GM19328 (cell line): ENCODE measurements at regions not wholly inside any gene's neighbourhood (a gene's known extent, or its start where the extent isn't known, plus 50 kb on each side); places are given as distances from the start of the nearest gene placed in this dataset.
"Not testable (repeated sequence)": the region's sequence is repeated elsewhere in the genome, so short reads cannot be mapped to it uniquely, and the experiment has no call there.

Experiments
- ATAC-seq: cut with Tn5 transposase; IDR thresholded peaks from one replicate; pipeline ENCODE4 v1.9.1; 2021; ENCODE audit warnings: mild to moderate bottlenecking, moderate library complexity; ENCODE audit not compliant: unreplicated experiment

GRCh38 chr2:105691947-105692390 lies 52.7 kb upstream of the NCK2 start:
- ATAC-seq: no peak

DNA sequence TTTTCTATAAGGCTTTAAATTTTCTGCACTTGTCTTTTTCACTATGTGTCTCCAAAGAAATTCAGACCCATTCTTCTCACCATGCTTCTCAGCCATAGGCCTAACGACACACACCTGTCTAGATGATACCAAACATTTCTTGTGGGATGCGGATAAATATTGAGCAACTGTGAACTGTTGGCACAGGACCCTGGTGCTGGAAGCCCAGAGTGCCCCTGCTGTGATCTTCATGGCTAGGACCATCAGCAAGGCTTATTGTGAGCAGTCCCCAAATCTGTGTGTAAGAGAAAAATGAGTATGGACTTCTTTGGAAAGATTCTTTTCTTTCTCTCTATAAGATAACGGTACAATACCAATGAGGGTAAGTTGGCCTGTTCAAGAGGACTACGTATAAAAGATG lies 54.1 kb upstream of the NCK2 start:
- no peak for ATAC-seq

DNA sequence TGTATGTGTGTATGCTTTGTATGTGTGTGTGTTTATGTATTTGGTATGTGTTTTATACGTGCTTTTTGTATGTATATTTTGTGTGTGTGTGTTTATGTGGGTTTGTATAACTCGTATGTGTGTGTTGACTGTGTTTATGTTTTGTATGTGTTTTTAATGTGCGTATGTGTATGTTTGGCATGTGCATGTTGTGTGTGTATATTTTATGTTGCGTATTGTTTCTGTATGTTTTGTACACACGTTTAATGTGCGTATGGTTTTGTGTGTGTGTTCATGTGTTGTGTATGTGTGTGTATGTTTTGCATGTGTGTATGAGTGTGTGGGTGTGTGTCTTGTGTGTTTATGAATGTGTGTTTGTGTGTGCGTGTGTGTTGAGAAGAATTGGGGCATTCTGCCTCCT lies 55.2 kb upstream of the NCK2 start:
- ATAC-seq: no peak

GRCh38 chr2:105688946-105689345 lies 55.8 kb upstream of the NCK2 start:
- no peak for ATAC-seq

GRCh38 chr2:105686588-105686987 lies 58.1 kb upstream of the NCK2 start:
- no peak for ATAC-seq

GRCh38 chr2:105683011-105683492 lies 61.7 kb upstream of the NCK2 start:
- no peak for ATAC-seq

- no peak for ATAC-seq
Observed at GRCh38 chr2:105682401-105682800, 62.3 kb upstream of the NCK2 start.

DNA sequence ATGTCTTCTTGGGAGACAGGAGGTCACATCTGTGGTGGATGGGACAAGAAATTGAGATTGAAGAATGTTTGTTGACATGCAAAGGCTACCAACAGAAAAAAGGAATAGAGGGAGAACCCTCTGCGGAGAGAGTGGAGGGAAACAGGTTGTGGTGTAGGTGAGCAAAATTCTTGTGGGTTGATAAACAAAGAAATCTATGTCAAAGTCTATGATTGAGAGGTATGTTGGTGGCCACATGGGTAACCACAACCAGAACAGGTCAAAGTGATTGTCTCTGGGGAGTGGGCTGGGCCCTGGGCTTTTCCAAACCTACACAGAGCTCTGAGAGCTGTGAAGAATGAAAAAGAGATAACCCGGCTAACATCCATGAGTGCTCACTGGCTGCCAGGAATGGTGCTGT lies 62.8 kb upstream of the NCK2 start:
- ATAC-seq: no peak

GRCh38 chr2:105680357-105680756 lies 64.4 kb upstream of the NCK2 start:
- ATAC-seq: no peak

DNA sequence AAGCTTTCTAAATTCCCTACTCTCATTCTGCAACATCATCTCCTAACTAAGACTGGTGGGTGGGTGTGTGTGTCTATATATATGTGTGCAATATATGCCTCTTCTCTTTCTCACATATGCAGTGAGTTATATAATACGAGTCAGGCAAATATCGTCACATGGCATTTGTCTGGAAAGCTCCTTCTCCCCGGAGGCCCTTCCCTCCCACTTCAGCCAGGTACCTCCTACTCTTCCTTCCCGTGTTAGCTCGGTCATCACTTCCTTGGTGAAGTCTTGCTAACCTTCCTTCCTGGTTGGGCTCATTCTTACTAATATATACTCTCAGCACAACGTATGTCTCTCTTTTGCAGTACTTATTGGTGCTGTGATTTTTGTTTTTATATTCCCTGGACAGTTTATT lies 66.4 kb upstream of the NCK2 start:
- no peak for ATAC-seq

- no peak for ATAC-seq
Observed at GRCh38 chr2:105677901-105678300, 66.8 kb upstream of the NCK2 start.

DNA sequence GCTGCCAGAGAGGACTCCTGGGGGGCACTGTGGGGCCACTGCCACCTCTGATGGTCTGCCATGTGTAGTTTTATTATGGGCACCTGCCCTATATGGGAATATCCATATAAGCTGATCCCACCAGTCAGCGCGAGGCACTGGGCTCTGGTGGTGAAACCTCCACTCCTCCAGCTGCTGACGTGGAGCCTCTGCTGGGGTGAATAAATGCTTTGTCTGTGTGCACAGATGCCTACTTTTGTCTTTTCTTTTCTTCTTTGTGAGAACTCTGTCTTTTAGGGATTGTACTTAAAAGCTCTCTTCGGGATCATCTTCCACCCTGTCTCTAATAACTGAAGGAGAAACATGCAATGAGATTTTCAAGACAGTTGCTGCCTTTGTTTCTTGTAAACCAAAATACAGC lies 68.9 kb upstream of the NCK2 start:
- ATAC-seq: no peak

DNA sequence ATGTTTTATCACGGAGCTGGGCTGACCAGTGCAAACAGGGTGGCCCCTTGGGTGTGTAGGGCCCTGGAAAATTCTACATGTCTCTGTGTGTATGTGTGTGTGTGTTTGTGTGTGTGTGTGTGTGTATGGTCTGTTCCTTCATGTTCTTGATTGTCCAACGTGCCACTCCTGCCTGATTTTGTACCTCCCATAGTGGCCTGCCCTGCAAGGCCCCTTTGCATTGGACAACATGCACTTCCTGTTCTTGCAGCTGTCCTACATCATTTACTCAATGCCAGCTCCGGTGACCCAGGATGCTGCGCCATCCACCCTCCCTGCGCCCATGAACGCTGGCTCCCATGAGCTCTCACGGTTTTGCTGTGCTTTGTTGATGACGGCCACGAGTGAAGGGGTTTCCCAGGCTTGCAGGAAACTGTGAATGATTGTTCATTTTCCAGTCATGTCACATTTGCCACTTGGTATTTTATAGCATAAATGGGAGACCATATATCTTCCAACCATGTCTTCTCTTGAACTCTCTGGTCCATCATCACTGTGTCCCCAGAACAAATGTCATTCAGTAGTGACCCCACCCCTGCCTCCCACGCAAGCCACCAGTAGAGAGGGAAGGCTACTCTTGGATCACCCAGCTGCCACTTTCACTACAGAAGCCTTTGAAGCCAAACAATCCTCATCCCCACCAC lies 69.7 kb upstream of the NCK2 start:
- ATAC-seq: no peak

DNA sequence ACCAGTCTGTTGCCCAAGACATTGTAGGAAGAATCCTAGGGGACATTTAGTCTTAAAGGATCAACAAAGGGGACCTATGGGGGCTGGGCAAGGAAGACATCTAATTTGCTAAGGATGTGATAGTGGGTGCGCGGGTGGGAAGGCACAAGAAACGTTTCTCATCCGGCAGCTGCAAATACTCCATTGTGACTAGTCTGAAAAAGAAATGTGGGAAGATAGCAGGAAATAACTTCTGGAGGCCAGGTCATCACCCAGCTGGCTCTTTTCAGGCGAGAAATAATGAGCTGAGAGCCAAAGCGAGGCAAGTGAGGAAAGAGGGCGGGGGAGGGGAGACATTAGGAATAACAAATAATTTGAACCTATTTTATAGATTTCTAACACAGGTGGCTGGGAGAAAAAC lies 70.3 kb upstream of the NCK2 start:
- no peak for ATAC-seq

DNA sequence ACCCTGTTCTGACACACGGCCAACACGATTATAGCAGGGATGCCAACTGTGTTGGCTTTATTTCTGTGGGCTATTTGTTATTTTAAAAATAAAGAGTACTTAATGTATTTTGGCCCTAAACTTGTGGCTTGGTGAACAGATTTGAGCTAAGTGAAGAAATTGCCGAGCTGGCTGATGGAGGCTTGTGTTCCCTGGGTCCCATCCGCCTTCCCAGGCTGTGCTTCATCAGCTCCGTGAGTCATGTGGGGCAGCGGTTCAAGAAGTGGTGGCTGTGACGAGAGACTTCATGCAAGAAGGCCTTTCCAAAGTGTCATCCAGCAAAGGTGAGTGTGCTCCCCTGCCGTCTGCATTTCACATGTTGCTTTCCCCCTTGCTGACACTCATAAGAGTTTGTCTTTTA lies 73.6 kb upstream of the NCK2 start:
- no peak for ATAC-seq

- no peak for ATAC-seq
Observed at GRCh38 chr2:105669384-105669891, 75.3 kb upstream of the NCK2 start.

DNA sequence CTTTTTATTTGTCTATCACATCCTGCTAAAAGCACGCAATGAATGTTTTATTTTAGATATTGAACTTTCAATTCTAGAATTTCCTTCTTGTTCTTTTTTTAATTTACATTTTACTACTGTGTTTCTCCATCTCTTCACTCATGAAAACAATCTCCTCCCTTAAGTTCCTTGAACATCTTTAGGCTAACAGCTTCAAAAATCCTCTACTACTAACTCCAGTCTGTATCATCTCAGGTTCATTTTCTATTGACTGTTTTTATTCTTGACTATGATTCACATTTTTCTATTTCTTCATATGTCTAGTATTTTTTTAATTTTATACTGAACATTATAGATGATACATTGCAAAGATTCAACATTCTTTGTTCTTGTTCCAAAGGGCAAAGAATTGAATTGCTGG lies 79.2 kb upstream of the NCK2 start:
- ATAC-seq: no peak

GRCh38 chr2:105660489-105660888 lies 84.2 kb upstream of the NCK2 start:
- ATAC-seq: no peak

GRCh38 chr2:105655723-105656606 lies 88.7 kb upstream of the NCK2 start:
- not testable (repeated sequence) for ATAC-seq

- no peak for ATAC-seq
Observed at GRCh38 chr2:105655244-105655643, 89.5 kb upstream of the NCK2 start.

DNA sequence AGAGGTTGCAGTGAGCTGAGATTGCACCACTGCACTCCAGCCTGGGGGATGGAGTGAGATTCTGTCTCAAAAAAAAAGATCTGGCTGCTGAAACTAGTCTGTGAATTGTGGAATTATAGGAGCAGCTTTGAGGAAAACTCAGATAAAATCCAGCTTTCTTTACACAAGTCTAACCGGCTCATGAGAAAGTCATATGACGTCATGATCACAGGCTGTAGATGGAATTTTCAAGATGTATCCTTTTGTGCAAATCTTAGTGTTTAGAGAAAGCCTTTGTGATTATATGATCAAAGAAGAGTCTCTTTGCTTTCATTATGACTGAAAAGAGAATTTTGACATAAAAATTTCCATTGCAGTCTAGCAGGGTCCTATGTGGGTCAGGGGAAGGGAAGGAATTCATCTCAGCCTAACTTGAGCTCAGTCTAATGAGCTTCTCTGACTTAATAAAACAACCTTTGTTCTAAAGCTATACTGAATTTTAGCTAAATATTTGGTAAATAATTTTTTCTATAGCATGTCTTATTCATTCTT lies 90.2 kb upstream of the NCK2 start:
- no peak for ATAC-seq

DNA sequence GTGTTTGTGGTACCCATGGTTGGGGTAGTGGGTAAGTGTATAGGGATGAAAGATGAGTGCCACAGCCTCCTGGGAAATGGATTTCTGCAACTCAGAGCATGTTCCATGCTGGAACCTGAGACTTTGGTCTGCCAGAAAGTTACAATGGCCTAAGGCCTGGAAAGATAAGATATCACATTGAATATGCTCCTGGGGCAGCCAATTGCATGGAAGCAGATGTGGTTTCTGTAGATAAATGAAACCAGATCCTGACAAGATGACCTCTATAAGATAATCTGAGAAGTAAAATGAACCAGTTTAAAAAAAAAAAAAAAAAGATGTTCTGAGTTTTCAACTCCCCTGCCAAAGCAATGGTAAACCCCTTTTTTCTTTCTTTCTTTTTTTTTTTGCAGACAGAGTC lies 91.4 kb upstream of the NCK2 start:
- ATAC-seq: no peak
